CD4-positive, alpha-beta T cell treated with Interleukin-6 at 100 ng/mL for 8 hours (primary cell): ENCODE measurements at regions not wholly inside any gene's neighbourhood (a gene's known extent, or its start where the extent isn't known, plus 50 kb on each side); places are given as distances from the start of the nearest gene placed in this dataset.
"Not testable (repeated sequence)": the region's sequence is repeated elsewhere in the genome, so short reads cannot be mapped to it uniquely, and the experiment has no call there.

ENCODE experiments used
- DNase-seq: peaks from one replicate; pipeline ENCODE4 v3.0.0-alpha.2; 2020; ENCODE audit warnings: mixed read lengths, low spot score

DNA sequence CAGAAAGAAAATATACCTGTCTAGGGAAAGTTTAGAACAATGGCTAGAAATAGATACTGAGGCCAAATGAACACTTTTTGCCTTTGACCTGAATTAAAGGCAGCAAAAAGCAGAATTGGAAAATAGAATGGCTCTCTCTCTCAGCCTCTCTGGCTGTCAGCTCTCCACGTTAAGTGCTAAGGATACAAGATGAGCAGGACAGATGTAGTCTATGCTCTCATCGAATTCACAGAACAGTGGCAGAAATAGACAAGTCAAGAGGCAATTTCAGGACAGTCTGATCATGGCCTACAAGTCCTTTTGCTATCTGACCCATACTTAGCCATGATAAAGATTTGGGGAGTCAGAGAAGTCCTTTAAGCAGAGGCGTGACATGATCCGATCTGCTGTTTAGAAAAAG lies 120.2 kb upstream of the CREB1 start:
- DNase-seq, result no peak

DNA sequence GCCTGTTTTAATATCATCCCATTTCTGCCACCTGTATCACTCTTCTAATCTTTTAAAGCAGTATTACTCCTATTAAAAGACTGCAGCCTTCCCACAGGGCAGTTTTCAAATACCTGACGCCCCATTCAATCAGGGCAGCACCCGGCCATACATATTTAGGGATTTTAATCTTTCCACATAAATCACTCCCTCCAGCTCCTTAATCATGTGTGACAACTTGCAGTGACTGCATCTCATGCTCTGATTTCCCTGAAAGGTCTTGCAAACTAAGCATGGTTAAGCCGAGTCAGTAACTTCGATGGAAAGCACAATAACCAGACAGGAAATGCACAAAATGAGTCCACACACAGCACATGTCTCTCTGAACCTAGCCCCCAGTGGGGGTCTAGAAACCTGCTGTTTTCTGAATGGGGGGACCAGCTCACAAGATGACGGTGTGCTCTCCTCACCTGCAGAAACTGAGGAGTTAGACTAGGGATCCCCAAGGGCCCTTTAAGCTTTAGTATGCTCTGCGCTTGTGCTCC lies 116.9 kb upstream of the CREB1 start:
- DNase-seq, result no peak

DNA sequence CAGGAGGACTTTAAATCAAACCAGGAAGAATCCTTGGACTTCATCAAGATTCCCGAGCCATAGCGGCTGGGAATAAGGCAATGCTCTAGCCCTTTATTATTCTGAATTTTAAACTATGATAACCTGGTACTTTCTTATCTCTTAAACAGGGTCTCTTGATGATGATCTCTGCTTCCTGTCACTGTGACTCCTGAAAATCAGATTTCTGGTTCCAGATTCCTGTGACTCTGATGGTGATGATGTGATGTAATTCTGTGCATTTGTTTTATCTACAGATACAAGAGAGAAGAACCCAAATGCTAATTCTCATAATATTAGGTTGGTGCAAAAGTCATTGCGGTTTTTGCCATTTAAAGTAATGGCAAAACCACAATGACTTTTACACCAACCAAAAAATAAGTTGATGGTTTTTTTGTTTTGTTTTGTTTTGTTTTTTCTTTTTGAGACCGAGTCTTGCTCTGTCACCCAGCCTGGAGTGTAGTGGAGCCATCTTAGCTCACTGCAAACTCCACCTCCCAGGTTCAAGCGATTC lies 116.3 kb upstream of the CREB1 start:
- DNase-seq, result no peak

DNA sequence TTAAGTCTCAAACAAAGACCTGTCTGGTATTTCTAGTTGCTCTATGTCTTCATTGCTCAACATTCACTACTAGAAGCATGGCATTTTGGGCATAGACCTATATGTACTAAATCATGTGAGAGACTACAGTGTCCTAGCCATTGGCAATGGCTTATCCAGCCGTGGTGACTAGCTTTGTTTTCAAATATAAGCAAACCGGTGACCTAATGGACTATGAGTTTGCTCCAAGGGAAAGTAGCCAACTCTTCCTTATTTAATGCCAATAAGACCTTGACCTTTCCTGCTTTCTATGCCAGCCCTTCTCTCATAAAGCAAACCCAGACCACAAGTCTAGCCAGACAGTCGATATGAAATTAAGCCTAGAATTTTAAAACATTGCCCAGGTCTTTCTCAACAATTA lies 113.7 kb upstream of the CREB1 start:
- no peak for DNase-seq

DNA sequence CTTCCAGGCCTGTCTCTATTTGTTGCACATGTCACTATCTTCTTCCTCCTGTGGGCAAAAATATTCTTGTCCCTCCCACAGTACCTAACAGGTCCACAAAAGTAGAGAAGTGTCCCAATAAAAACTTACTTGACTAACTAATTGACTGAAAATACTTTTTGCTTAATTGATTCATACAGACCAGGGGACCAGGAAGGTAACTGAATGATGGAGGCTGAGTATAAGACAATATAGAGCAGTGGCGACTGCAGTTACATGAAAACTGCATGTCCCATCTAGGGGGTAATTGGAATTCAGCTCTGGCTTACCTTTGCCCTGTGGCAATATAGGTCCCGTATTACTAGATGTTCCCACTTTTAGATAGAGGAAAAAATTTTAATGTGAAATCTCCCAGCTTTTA lies 112.9 kb upstream of the CREB1 start:
- DNase-seq, result no peak

DNA sequence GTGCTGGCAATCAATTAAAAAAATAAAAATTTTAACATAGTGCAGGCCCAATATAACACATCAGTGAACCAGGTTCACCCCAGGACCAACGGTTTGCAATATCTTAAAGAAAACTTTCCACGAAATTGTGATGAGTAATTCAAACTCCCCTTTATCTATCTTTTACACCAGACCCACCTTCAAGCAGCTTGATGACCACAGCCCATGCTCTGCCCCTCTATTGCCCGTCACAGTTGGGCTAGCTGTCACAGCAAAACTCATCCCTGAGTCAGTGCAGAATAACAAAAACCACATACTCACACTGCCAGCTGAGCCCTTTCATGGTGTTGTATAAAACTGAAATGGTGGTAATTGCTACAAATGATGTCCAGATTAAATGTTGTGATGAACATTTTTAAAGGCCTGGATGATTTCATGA lies 112.5 kb upstream of the CREB1 start:
- no peak for DNase-seq

DNA sequence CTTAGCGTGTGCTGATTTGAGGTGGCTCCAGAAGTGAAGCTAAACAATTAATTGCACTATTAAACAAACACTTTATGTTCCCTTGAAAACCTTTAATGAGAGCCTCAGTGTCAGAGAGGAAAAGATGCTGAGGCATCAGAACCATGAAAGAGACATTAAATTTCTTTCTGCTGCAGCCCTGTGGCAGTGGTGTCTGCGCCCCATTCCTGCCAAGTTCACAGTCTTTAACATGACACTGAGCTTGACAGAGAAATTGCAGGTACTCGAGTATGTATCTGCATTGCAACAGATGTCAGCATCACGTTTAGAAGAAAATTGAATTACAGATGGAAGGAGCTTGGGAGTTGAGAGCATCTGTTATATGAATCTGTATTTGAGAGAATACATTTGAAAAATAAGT lies 111.3 kb upstream of the CREB1 start:
- no peak for DNase-seq

DNA sequence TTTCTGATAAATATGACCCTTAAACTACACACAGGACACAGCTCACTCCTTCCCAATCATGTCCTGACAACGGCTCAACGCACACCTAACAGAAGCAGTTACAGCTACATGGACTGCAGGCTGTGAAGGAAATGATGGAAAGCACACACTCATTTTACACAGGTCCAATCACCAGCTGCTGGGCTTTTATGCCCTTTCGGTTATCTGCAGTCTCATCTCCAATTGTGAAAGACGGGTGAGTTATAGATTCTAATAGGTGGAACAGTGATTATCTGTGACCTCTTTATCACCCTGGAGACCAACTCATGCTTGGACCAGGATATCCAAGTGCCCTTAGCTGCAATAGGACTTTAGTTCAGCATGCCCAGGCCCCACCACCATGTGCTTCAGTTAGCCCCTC lies 110.4 kb upstream of the CREB1 start:
- DNase-seq, result no peak

DNA sequence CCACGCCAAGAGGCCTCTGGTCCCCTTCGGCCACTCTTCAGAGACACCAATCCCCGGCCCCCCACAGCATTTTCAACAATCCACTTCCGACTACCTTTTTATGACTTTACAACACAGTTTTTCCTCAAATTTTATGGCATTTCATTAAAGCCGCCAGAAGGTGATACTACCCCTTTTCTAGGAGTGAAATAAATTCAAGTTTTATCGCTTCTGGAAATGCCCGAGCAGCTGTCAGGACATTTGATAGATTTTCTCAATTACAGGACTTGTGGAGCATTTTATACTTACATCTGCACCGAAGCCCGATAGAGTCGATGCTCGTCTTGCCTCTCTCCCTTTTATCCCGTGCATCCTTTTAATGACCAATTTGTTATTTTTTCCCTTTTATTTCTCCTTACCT lies 108.1 kb upstream of the CREB1 start:
- DNase-seq, result no peak

DNA sequence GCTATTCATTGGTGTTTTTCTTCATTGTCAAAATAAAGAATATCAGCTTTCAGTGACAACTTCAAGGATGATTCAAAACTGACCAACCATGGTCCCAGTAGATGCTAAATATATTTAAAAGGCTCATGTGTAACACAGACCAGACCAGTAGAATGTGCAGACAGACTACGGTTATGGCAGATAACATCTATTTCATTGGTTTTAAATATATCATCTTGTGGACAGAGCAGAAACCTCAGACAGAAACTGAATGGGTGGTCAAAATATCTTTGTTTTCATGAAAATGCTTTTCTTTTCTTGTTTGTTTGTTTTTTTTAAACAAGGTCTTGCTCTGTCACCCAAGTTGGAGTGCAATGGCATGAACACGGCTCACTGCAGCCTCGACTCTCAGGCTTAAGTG lies 107.4 kb upstream of the CREB1 start:
- no peak for DNase-seq

DNA sequence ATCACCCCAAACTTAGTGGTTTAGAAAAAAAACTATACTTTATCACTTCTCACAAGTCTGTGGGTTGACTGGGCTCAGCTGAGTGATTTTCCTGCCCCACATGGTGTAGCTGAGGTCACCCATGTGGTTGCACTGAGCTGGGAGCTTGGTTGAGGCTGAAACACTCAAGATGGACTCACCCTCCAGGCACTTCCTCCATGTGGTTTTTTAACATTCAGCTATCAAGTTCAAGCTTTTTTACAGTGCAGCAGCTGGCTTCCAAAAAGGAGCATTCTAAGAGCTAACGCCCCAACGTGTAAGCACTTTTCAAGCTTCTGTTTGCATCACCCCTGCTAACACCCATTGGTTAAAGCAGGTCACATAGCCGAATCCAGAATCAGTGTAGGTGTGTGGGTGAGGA lies 105.9 kb upstream of the CREB1 start:
- no peak for DNase-seq

DNA sequence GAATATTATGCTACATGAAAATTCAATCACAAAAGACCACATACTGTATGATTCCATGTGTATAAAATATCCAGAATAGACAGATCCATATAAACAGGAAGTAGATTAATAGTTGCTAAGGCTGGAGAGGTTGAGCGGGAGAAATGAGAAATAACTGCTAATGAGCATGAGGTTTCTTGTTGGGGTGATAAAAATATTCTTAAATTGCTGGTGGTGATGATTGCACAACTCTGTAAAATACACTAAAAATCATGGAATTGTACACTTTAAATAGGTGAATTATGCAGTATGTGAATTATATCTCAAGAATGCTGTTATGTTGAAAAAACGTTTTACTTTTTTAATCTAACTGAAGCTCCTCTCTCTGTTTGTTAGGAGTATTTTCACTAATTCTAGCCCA lies 101.8 kb upstream of the CREB1 start:
- DNase-seq, result no peak

DNA sequence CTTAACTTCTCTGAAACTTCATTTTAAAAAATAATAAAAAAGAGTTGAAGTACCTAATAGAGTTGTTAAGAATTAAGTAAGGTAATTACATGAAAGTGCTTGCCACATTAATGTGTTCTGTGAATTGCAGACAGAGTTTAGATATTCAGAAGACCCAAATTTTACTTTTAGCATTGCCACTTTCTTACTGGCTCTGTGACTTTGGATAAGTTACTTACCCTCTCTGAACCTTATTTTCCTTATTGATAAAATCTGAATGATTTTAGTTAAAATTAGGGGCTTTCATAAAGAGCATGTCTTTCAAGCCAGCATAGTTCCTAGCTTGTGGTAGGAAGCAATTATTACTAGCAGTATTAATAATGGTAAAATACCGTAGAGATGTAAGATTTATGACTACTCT lies 101.2 kb upstream of the CREB1 start:
- DNase-seq, result no peak

DNA sequence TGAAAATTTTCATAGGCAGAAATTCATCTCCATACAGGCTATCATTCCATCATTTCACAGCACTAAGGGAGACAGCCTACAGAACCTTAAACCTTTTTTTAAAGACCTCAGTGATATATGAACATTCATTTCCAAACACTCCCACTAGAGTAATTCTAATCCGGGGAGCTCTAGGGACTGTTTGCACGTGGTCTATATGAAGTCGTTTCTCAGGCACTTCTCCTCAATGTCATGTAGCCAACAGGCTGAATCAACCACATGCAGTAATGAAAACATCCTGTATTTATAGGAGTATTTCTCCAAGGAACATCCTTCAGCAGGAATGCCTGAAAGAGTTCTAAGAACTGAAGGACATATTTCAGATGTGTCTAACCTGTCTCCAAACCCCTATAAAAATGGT lies 97.3 kb upstream of the CREB1 start:
- no peak for DNase-seq

DNA sequence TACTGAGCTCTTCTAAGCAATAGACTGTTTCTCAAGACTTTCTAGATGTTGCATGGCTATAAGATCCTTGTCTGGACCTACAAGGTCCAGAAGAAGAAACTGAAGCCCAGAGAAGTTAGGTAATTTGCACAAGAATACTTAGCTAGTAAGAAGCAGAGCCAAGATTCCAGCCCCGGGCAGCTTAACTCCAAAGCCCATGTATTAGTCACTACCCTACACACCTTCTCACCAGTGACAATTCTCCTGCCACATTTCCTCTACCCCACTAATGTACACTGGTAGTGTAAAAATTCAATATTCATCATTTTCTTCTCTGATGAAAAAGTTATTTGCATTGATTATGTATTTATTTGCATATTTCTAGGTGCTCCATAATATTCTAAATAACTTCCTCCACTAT lies 95.5 kb upstream of the CREB1 start:
- DNase-seq, result no peak

DNA sequence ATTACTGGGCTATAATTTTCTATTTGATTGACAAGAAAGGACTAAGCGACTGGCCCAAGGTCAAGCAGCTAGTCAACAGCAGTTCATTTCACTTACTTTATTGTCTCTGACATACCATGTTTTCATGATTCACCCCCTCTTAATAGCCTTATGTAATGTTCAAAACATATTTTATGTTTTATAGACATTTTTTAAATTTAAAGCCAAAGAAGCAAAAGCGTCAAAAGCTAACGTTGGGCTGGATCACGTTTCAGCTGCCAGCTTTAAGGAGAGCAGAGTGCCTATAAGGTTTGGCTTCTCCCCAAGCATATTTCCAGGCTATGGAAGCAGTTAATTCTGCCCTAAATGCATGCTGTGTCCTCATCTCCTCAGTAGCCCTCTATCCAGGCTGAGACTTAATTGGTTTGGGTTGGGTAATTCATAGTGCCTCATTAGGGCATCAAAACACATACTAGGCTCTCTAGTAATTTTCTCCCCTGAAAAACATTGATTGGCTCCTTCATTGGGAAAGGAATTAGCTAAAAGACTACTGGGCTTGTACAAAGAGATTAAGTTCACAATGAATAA lies 94.8 kb upstream of the CREB1 start:
- no peak for DNase-seq

DNA sequence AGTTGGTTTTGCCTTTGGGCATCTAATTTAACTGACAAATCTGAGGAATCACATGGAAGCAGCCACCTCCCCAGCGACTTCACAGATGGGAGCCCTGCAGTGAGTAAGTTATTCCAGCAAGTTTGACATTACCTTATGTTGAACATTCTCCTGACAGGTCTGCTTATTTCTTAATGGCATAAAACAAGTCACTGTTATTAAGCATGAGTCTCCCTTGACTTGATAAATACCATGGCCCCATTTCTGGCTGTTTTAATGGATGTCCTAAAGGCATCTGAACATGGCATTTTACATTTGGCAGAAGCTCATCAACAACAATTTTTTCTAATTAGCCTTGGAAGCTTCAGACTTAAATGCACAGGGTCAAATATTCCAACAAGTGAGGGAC lies 92.6 kb upstream of the CREB1 start:
- DNase-seq, result no peak

DNA sequence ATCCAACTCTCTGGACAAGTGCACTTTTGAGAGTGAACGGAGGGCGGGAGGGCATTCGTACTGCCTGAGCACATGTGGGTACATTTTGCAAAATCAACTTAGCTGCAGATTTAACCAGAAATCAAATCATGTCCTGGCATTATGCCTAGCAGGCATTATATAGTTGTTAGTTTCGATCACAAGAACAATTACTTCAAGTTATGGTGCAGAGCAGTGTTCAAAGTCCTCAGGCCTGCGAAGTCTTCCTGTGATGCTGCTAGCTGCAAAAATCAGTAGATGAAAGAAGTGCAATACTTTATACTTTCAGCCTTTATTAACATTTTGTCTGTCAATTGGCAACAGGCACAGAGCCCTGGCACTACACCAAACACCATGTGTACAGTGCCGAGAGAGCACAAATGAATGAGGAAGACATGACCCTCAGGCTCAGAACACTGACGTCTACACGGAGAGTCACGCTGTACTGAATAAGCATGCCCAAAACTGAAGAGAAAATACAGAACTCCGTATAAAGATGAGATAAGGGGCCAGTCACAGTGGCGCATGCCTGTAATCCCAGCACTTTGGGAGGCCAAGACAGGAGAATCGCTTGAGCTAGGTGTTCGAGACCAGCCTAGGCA lies 92.1 kb upstream of the CREB1 start:
- DNase-seq, result no peak

DNA sequence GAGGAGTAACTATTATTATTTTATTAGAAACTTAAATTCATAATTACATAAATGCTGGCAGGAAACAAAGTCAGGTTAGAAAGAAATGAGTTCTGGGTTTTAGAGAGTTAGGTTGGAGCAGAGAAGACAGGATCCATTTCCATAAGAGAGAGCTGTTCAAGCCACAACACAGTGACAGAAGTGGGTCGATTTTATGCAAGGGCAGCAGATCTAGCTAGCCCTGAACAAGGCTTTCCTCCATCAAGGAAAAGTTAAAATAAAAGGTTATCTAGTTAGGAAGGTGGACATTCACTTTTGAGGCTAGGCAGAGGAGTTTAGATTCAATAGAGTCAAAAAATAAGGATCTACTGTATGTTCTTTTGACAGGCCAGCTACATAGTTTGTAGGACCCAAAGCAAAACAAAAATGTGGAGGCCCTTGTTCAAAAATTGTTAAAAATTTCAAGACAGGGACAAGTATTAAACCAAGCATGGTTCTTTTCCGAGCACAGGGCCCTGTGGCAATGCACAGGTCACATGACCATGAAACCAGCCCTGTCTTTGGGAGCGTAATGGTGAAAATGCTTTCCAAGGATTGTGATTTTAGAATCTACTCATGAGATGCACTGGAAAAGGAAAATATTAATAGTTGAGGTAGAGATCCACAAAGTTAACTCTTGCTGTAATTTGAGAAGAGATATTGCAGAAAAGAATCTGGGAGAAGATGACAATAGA lies 91.2 kb upstream of the CREB1 start:
- no peak for DNase-seq

DNA sequence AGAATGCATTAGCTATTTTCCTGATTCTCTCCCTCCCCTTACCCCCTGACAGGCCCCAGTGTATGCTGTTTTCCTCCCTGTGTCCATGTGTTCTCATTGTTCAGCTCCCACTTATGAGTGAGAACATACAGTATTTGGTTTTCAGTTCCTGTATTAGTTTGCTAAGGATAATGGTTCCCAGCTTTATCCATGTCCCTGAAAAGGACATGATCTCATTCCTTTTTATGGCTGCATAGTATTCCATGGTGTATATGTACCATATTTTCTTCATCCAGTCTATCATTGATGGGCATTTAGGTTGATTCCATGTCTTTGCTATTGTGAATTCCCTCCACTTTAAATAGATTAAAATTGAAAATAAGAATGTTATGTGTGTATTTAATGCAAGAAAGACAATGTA lies 89.9 kb upstream of the CREB1 start:
- DNase-seq, result not testable (repeated sequence)

DNA sequence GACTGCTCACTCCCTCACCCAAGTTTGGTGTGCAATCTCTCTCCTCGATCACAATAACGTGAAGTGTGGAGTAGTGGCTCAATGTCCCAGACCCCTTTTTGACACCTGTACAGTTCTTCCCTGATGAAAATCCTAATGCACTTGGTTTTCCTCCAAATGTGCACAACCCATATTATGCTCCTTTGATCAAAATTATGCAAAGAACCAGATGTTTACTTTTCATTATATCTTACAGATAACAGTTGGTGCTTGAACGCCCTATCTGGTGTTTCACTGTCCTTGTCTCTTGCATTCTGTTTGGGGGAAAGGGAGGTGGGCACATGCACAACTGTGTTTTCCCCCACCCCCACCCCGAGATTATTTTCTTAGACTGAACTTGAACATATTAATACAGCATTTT lies 85.0 kb upstream of the CREB1 start:
- no peak for DNase-seq

DNA sequence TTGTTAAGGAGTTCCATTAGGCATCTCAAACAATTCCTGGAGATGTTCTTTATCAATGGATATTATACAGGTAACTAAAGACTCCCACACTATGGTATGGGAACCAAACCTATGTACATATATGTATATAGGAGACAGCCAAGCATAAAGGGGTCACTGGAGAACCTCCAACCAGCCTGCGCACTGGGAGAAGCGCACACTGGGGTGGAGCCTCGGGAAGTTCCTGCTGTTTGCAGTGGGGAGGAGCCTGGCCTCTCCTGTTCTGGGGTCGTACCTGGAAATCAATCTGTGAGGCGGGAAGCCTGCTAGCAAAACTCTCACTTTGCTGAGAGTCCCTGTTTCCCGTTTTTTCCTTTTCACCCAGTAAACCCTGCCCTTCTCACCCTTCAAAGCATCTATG lies 83.1 kb upstream of the CREB1 start:
- no peak for DNase-seq

DNA sequence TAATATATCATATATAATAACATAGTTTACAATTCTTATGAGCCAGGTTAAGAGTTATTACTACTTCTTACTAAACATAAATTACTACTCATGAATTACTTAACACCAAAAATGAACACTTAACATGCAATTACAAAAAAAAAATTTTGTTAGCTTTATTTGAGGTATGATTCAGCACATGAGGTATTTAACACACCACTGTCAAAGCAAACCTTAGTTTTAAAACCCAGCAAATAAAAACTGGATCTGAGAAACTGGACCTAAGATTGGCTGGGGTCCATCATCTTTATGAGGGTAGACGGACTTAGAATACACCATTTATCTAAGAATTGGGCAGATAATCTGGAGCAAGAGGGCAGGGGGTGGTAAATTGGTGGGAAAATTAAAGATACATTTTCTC lies 81.8 kb upstream of the CREB1 start:
- no peak for DNase-seq
